ENCODE measurements at regions not wholly inside any gene's neighbourhood (a gene's known extent, or its start where the extent isn't known, plus 50 kb on each side); places are given as distances from the start of the nearest gene placed in this dataset.

DNA sequence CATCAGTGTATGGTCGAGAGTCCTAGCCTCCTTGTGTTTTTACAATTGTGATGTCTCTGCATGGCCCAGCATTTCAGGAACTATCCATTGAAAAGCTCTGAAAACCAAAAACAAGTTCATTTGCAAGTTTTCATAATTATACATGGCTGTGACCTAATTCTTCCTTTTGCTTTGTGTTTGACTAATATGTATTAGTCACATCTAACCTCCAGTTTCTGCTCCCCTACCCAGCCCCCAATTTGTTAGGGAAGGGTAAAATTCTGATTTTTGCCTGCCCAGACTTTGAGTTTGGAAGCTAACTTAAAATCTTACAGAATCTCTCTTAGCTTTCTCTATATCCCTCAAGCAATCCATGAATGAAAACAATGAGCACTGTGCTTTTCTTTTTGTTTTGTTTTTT lies 128.2 kb upstream of the SEMA6A start:
- H3K9me3 Mint-ChIP-seq: peaks cover 5 to 7% of the 10 kb centered on the region in 2 donors
- H3K27me3 ChIP-seq (ENCODE audit: control insufficient read depth, insufficient read depth, low read length): no peaks in the 10 kb centered on the region
- intact Hi-C loops (cut with micrococcal nuclease): no loop called here

DNA sequence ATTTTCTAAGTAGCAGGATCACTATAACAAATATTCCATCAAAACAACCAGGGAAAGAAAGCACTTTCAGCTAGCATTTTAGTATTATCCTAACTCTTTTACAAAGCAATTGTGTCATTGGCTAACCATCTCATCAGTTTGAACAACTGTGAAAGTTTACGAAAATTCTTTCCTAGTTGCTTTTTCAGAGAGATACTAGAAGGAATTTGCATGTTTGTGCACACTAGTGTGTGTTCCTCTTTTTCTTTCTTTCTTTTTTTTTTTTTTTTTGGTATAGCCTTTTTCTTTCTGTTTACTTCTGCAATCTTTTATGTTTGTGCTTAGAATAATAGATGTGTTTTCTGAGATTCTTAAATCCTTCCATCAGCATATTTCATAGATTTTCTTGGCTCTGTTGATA lies 124.7 kb upstream of the SEMA6A start:
- WGBS (ENCODE audit: insufficient coverage): no CpG with 5 or more reads among the region's 1 CpG
- H3K4me1 Mint-ChIP-seq: no peaks in the 10 kb centered on the region
- H3K27me3 Mint-ChIP-seq (ENCODE audit: low read depth in 2 of 2): no peaks in the 10 kb centered on the region
- intact Hi-C loops (cut with micrococcal nuclease): no loop called here
- no peak for DNase-seq
- no peak overlapping the region for H3K4me3 Mint-ChIP-seq
- Histone ChIP-seq H3K27ac (ENCODE audit: low read length) (no peak overlapping the region), H3K9me3 (ENCODE audit: control insufficient read depth, insufficient read depth, low read length) (no peaks in the 10 kb centered on the region), H3K4me3 (ENCODE audit: low read length) (no peak overlapping the region), H3K4me1 (ENCODE audit: control insufficient read depth, insufficient read depth, low read length) (no peaks in the 10 kb centered on the region), H3K27me3 (ENCODE audit: control insufficient read depth, insufficient read depth, low read length) (no peaks in the 10 kb centered on the region), H3K36me3 (ENCODE audit: control insufficient read depth, insufficient read depth, low read length) (no peaks in the 10 kb centered on the region)
- TF ChIP-seq, protein P1, sequence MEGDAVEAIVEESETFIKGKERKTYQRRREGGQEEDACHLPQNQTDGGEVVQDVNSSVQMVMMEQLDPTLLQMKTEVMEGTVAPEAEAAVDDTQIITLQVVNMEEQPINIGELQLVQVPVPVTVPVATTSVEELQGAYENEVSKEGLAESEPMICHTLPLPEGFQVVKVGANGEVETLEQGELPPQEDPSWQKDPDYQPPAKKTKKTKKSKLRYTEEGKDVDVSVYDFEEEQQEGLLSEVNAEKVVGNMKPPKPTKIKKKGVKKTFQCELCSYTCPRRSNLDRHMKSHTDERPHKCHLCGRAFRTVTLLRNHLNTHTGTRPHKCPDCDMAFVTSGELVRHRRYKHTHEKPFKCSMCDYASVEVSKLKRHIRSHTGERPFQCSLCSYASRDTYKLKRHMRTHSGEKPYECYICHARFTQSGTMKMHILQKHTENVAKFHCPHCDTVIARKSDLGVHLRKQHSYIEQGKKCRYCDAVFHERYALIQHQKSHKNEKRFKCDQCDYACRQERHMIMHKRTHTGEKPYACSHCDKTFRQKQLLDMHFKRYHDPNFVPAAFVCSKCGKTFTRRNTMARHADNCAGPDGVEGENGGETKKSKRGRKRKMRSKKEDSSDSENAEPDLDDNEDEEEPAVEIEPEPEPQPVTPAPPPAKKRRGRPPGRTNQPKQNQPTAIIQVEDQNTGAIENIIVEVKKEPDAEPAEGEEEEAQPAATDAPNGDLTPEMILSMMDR (IDR thresholded peaks at IDR 0.05): no peak
- peaks cover 6 to 8% of the 10 kb centered on the region in 2 donors for H3K9me3 Mint-ChIP-seq
- ATAC-seq: no peak
- no peak overlapping the region for H3K27ac Mint-ChIP-seq
- H3K36me3 Mint-ChIP-seq: no peaks in the 10 kb centered on the region

More for the DNA sequence above, 128.2 kb upstream of the SEMA6A start:
- Histone ChIP-seq H3K4me1 (ENCODE audit: control insufficient read depth, insufficient read depth, low read length) (no peaks in the 10 kb centered on the region), H3K9me3 (ENCODE audit: control insufficient read depth, insufficient read depth, low read length) (no peaks in the 10 kb centered on the region), H3K4me3 (ENCODE audit: low read length) (no peak overlapping the region), H3K27ac (ENCODE audit: low read length) (no peak overlapping the region), H3K36me3 (ENCODE audit: control insufficient read depth, insufficient read depth, low read length) (no peaks in the 10 kb centered on the region)
- H3K4me1 Mint-ChIP-seq: no peaks in the 10 kb centered on the region
- no peaks in the 10 kb centered on the region for H3K36me3 Mint-ChIP-seq
- H3K27me3 Mint-ChIP-seq (ENCODE audit: low read depth in 2 of 2): no peaks in the 10 kb centered on the region
- ATAC-seq: no peak
- DNase-seq: no peak
- H3K27ac Mint-ChIP-seq: no peak overlapping the region
- H3K4me3 Mint-ChIP-seq: no peak overlapping the region
- WGBS (ENCODE audit: insufficient coverage): 78% methylated on average over 1 of the region's 1 CpG
- TF ChIP-seq, protein P1 (IDR thresholded peaks at IDR 0.05): no peak

DNA sequence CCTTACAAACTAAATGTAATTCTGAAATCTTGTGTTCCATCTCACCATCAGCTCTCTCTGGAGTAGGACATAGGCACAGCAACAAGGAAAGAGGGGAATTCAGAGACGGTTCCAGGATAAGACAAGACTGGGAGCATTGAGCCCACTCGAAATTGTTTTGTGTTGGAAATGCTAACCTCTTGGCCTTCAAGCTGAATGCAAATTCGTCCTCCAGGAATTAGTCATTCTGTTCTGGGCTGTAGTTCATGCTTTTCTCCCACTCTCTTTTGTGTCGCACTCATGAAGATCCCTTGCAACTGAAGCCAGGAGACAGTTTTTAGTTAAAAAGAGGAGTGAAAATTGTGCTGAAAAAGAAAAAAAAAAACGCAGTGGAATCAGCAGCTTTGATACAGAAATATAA lies 121.7 kb upstream of the SEMA6A start:
- Mint-ChIP-seq H3K27ac (no peak overlapping the region), H3K4me1 (no peaks in the 10 kb centered on the region)

DNA sequence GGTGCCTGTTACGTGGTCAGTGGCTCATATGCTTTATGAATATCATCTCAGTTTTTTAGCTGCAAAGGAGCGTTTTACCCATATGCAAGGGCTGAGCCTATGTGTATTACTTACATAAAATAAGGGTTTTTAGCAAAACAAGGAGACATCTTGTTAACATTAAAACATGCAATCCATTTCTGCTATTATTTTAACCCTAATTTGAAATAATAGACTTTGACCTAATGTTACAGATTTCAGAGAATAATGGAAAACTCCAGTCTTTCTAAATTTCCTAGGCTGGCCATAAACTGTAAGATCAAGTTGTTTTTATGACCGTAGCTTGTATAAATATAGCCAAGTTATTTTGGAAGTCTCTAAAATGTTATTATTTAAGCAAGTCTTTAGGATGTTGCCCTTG lies 121.1 kb upstream of the SEMA6A start:
- ATAC-seq (no peak), DNase-seq (no peak)
- Mint-ChIP-seq H3K4me3 (no peak overlapping the region), H3K4me1 (no peaks in the 10 kb centered on the region), H3K36me3 (no peaks in the 10 kb centered on the region), H3K27ac (no peak overlapping the region), H3K9me3 (peaks cover 6 to 7% of the 10 kb centered on the region in 2 donors), H3K27me3 (ENCODE audit: low read depth in 2 of 2) (no peaks in the 10 kb centered on the region)
- Histone ChIP-seq H3K9me3 (ENCODE audit: control insufficient read depth, insufficient read depth, low read length) (no peaks in the 10 kb centered on the region), H3K4me1 (ENCODE audit: control insufficient read depth, insufficient read depth, low read length) (no peaks in the 10 kb centered on the region), H3K27me3 (ENCODE audit: control insufficient read depth, insufficient read depth, low read length) (no peaks in the 10 kb centered on the region), H3K4me3 (ENCODE audit: low read length) (no peak overlapping the region), H3K27ac (ENCODE audit: low read length) (no peak overlapping the region), H3K36me3 (ENCODE audit: control insufficient read depth, insufficient read depth, low read length) (no peaks in the 10 kb centered on the region)
- intact Hi-C loops (cut with micrococcal nuclease): no loop called here
- WGBS (ENCODE audit: insufficient coverage): 90% methylated on average over 3 of the region's 3 CpGs
- TF ChIP-seq, protein P1 (IDR thresholded peaks at IDR 0.05): no peak

More for the DNA sequence above, 121.7 kb upstream of the SEMA6A start:
- H3K4me3 ChIP-seq (ENCODE audit: low read length): no peak overlapping the region
- H3K36me3 ChIP-seq (ENCODE audit: control insufficient read depth, insufficient read depth, low read length): no peaks in the 10 kb centered on the region
- intact Hi-C loops (cut with micrococcal nuclease): no loop called here
- TF ChIP-seq, protein P1 (IDR thresholded peaks at IDR 0.05): no peak
- ATAC-seq: no peak
- no peak for DNase-seq
- H3K27me3 ChIP-seq (ENCODE audit: control insufficient read depth, insufficient read depth, low read length): no peaks in the 10 kb centered on the region
- no peak overlapping the region for H3K27ac ChIP-seq (ENCODE audit: low read length)
- no peaks in the 10 kb centered on the region for H3K4me1 ChIP-seq (ENCODE audit: control insufficient read depth, insufficient read depth, low read length)
- H3K9me3 Mint-ChIP-seq: peaks cover 6 to 7% of the 10 kb centered on the region in 2 donors
- no peak overlapping the region for H3K4me3 Mint-ChIP-seq
- no peaks in the 10 kb centered on the region for H3K9me3 ChIP-seq (ENCODE audit: control insufficient read depth, insufficient read depth, low read length)
- 68% methylated on average over 4 of the region's 5 CpGs for WGBS (ENCODE audit: insufficient coverage)
- no peaks in the 10 kb centered on the region for H3K27me3 Mint-ChIP-seq (ENCODE audit: low read depth in 2 of 2)
- H3K36me3 Mint-ChIP-seq: no peaks in the 10 kb centered on the region
